SK-N-SH (cell line): ENCODE measurements at regions not wholly inside any gene's neighbourhood (a gene's known extent, or its start where the extent isn't known, plus 50 kb on each side); places are given as distances from the start of the nearest gene placed in this dataset.

ENCODE experiments used
- CTCF ChIA-PET: fragments of 300-600, 350-600 bp; formaldehyde crosslinking; extraction: SDS; loops from one replicate; lab custom pipeline; 2021; lab: Yijun Ruan, JAX
- POLR2A ChIA-PET: fragments of 350-600 bp; sonication (Branson Sonifier 250); formaldehyde crosslinking; extraction: SDS; loops from one replicate; lab custom pipeline; 2020; ENCODE audit warnings: antibody characterized with exemption, inconsistent platforms; lab: Yijun Ruan, JAX
- DNase-seq: peaks from one replicate; pipeline ENCODE4 v3.0.0; 2012
- H2AFZ ChIP-seq: fragments of 200-600 bp; sonication (generic); 2 replicates; pipeline ENCODE4 v1.8.1; 2016; ENCODE audit warnings: antibody characterized with exemption, mild to moderate bottlenecking, low read depth
- H3F3A ChIP-seq: fragments of 200-600 bp; sonication (generic); replicated peaks from 2 replicates; pipeline ENCODE3; 2016; ENCODE audit warnings: antibody characterized with exemption, mild to moderate bottlenecking; ENCODE audit not compliant: insufficient read depth
- H3K27ac ChIP-seq, 2 experiments: fragments of 200-500 bp in 1 of 2; fragments of 200-600 bp in 1 of 2; sonication (Bioruptor generic) in 1 of 2; sonication (generic), shearing (Covaris generic) in 1 of 2; 2 replicates each; pipeline versions ENCODE4 v1.5.1 to v1.6.1; 2014 to 2016; ENCODE audit warnings: low read depth in 2 of 2, inconsistent platforms in 1 of 2, low read length in 1 of 2, mild to moderate bottlenecking in 1 of 2, mixed read lengths in 1 of 2
- H3K27me3 ChIP-seq: fragments of 200-600 bp; sonication (generic), shearing (Covaris generic); 2 replicates; pipeline ENCODE4 v1.6.1; 2016; ENCODE audit warnings: mixed run types; ENCODE audit not compliant: insufficient read depth
- H3K36me3 ChIP-seq, 2 experiments: fragments of 200-500 bp in 1 of 2; fragments of 200-600 bp in 1 of 2; sonication (Bioruptor generic) in 1 of 2; sonication (generic) in 1 of 2; replicated peaks in 1 of 2; 2 replicates each; pipeline versions ENCODE3 to v1.5.1; 2014 to 2016; ENCODE audit warnings: low read length in 1 of 2, mild to moderate bottlenecking in 1 of 2; ENCODE audit not compliant: insufficient read depth in 2 of 2, control insufficient read depth in 1 of 2
- H3K4me1 ChIP-seq, 2 experiments: fragments of 200-500 bp in 1 of 2; fragments of 200-600 bp in 1 of 2; sonication (Bioruptor generic) in 1 of 2; sonication (generic), shearing (Covaris generic) in 1 of 2; 2 replicates each; pipeline versions ENCODE4 v1.5.1 to v1.6.1; 2014 to 2016; ENCODE audit warnings: low read depth in 1 of 2, low read length in 1 of 2, mixed run types in 1 of 2; ENCODE audit not compliant: insufficient read depth in 2 of 2, control insufficient read depth in 1 of 2
- H3K4me2 ChIP-seq: fragments of 200-600 bp; sonication (generic), shearing (Covaris generic); 2 replicates; pipeline ENCODE4 v1.6.1; 2017; ENCODE audit warnings: mixed run types
- H3K4me3 ChIP-seq, 2 experiments: fragments of 200-500 bp in 1 of 2; fragments of 200-600 bp in 1 of 2; sonication (Bioruptor generic) in 1 of 2; sonication (generic), shearing (Covaris generic) in 1 of 2; 2 replicates each; pipeline versions ENCODE4 v1.5.1 to v1.8.1; 2014 to 2016; ENCODE audit warnings: low read depth in 2 of 2, inconsistent platforms in 1 of 2, low read length in 1 of 2, mild to moderate bottlenecking in 1 of 2, mixed read lengths in 1 of 2, moderate library complexity in 1 of 2
- H3K79me2 ChIP-seq: fragments of 200-600 bp; sonication (generic); 2 replicates; pipeline ENCODE4 v1.8.1; 2017; ENCODE audit warnings: mild to moderate bottlenecking; ENCODE audit not compliant: insufficient read depth
- H3K9ac ChIP-seq: fragments of 200-600 bp; sonication (generic); 2 replicates; pipeline ENCODE4 v1.6.1; 2017; ENCODE audit warnings: mixed run types
- H3K9me2 ChIP-seq: fragments of 200-600 bp; sonication (generic); 2 replicates; pipeline ENCODE4 v1.6.1; 2017; ENCODE audit warnings: mixed run types
- H3K9me3 ChIP-seq: fragments of 200-600 bp; sonication (generic); 2 replicates; pipeline ENCODE4 v1.6.1; 2017; ENCODE audit warnings: mixed run types, mild to moderate bottlenecking, moderate library complexity
- H4K20me1 ChIP-seq: fragments of 200-600 bp; sonication (generic); 2 replicates; pipeline ENCODE4 v1.6.1; 2017; ENCODE audit warnings: mild to moderate bottlenecking, mixed run types; ENCODE audit not compliant: insufficient read depth
- CHD2 ChIP-seq: fragments of 150-350 bp; IDR thresholded peaks from 2 replicates; pipeline ENCODE4 v1.6.1; 2018; ENCODE audit warnings: low read length; ENCODE audit not compliant: partially characterized antibody
- CTCF ChIP-seq: fragments of 200-600 bp; sonication (generic); IDR thresholded peaks from 2 replicates; pipeline ENCODE4 v1.6.1; 2017; ENCODE audit warnings: antibody characterized with exemption, mild to moderate bottlenecking, moderate library complexity
- FOXM1 ChIP-seq: IDR thresholded peaks from 2 replicates; pipeline ENCODE4 v1.4.0; 2012; ENCODE audit warnings: low read depth, mild to moderate bottlenecking
- MXI1 ChIP-seq: IDR thresholded peaks from 2 replicates; pipeline ENCODE4 v1.6.1; 2012; ENCODE audit warnings: mild to moderate bottlenecking, low read depth, low read length, improper control_type of control experiment
- NFIC ChIP-seq: IDR thresholded peaks from 2 replicates; pipeline ENCODE4 v1.4.0; 2012; ENCODE audit warnings: borderline replicate concordance
- NRF1 ChIP-seq: IDR thresholded peaks from 2 replicates; pipeline ENCODE4 v1.6.1; 2012; ENCODE audit warnings: low read depth, mild to moderate bottlenecking, low read length
- RAD21 ChIP-seq: IDR thresholded peaks from 2 replicates; pipeline ENCODE4 v1.6.1; 2012; ENCODE audit warnings: mild to moderate bottlenecking, low read length
- RCOR1 ChIP-seq: fragments of 150-350 bp; IDR thresholded peaks from 2 replicates; pipeline ENCODE4 v1.6.1; 2017; ENCODE audit warnings: antibody characterized with exemption, low read length
- REST ChIP-seq: IDR thresholded peaks from 2 replicates; pipeline ENCODE4 v1.6.1; 2012; ENCODE audit warnings: mild to moderate bottlenecking, low read depth, low read length, moderate library complexity
- RFX5 ChIP-seq: IDR thresholded peaks from 2 replicates; pipeline ENCODE4 v1.6.1; 2012; ENCODE audit warnings: mild to moderate bottlenecking, improper control_type of control experiment, low read length
- SIN3A ChIP-seq: IDR thresholded peaks from 2 replicates; pipeline ENCODE4 v1.6.1; 2012; ENCODE audit warnings: low read depth, mild to moderate bottlenecking, low read length, moderate library complexity, borderline replicate concordance
- TAF1 ChIP-seq: IDR thresholded peaks from 2 replicates; pipeline ENCODE4 v1.6.1; 2012; ENCODE audit warnings: low read depth, mild to moderate bottlenecking, low read length, moderate library complexity, borderline replicate concordance
- ZBTB33 ChIP-seq: IDR thresholded peaks from 2 replicates; pipeline ENCODE4 v1.4.0; 2012; ENCODE audit warnings: low read depth, borderline replicate concordance
- WGBS: methylation state at CpG from one replicate; pipeline ENCODE4 v1.1.6; 2017; ENCODE audit warnings: low lambda C conversion rate; 5-methylcytosine and 5-hydroxymethylcytosine counted together

GRCh38 chrX:43474321-43474720, 181.8 kb upstream of the MAOA start (continued):
- TF ChIP-seq ZBTB33 (no peak), MXI1 (no peak), NRF1 (no peak), RFX5 (no peak), REST (no peak), CTCF (no peak)

- H3K27ac ChIP-seq, result no peak overlapping the region
- H3K4me3 ChIP-seq, result no peak overlapping the region
- H3F3A ChIP-seq, result no peaks in the 10 kb centered on the region
- no peaks in the 10 kb centered on the region for H3K4me1 ChIP-seq
- POLR2A ChIA-PET, result no interaction called here
- H3K36me3 ChIP-seq, result no peaks in the 10 kb centered on the region
- H2AFZ ChIP-seq, result no peak overlapping the region
- 29% methylated on average over 3 of the region's 3 CpGs for WGBS
- H3K4me2 ChIP-seq, result no peak overlapping the region
- H3K9me3 ChIP-seq, result no peaks in the 10 kb centered on the region
- H3K9ac ChIP-seq, result no peak overlapping the region
- TF ChIP-seq RAD21, result no peak
- H3K9me2 ChIP-seq, result no peaks in the 10 kb centered on the region
- H4K20me1 ChIP-seq, result no peaks in the 10 kb centered on the region
- DNase-seq, result no peak
- H3K79me2 ChIP-seq, result no peaks in the 10 kb centered on the region
- H3K27me3 ChIP-seq, result no peaks in the 10 kb centered on the region
- CTCF ChIA-PET, result no interaction called here
Observed at GRCh38 chrX:43479070-43479469, 177.0 kb upstream of the MAOA start.

- H3F3A ChIP-seq, result no peaks in the 10 kb centered on the region
- ChIA-PET CTCF (interaction anchor here (0.8 kb wide), 1 partner anchor 12 kb away, joined by 3 read pairs; no protein-coding TSS in a partner anchor), POLR2A (no interaction called here)
- WGBS, result 11% methylated on average over 4 of the region's 4 CpGs
- no peak overlapping the region for H2AFZ ChIP-seq
- H3K9ac ChIP-seq, result no peak overlapping the region
- no peaks in the 10 kb centered on the region for H3K9me3 ChIP-seq
- no peaks in the 10 kb centered on the region for H3K79me2 ChIP-seq
- TF ChIP-seq FOXM1, result no peak
- TF ChIP-seq TAF1, result no peak
- no peak for TF ChIP-seq NFIC
- no peak for TF ChIP-seq RCOR1
- TF ChIP-seq CHD2, result no peak
- TF ChIP-seq SIN3A, result no peak
- TF ChIP-seq REST, result no peak
- H3K27me3 ChIP-seq, result no peaks in the 10 kb centered on the region
- no peak overlapping the region for H3K4me3 ChIP-seq
- DNase-seq, result no peak
- H3K4me1 ChIP-seq, result no peaks in the 10 kb centered on the region
- H3K4me2 ChIP-seq, result no peak overlapping the region
- H4K20me1 ChIP-seq, result no peaks in the 10 kb centered on the region
- H3K36me3 ChIP-seq, result no peaks in the 10 kb centered on the region
- H3K27ac ChIP-seq, result no peak overlapping the region
- H3K9me2 ChIP-seq, result no peaks in the 10 kb centered on the region
Observed at GRCh38 chrX:43479850-43480249, 176.2 kb upstream of the MAOA start.
